ENCODE measurements at regions not wholly inside any gene's neighbourhood (a gene's known extent, or its start where the extent isn't known, plus 50 kb on each side); places are given as distances from the start of the nearest gene placed in this dataset.

DNA sequence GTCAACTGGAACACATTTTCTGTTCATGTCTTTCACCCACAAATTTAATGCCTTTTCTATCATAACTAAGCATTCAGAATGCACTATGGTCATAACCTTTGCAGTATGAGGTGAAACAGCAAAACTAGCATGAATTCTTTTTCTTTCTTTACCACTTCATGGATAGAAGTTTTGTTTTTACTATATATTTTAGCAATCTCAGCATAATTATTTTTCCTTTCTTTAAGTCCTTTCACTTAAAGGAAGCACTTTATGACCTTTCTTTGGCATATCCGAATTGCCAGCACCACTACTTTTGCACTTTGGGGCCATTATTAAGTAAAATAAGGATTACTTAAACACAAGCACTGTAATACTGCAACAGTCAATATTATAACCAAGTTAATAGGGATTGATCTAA lies 115.1 kb upstream of the DKK2 start:
- DNase-seq: no peak

DNA sequence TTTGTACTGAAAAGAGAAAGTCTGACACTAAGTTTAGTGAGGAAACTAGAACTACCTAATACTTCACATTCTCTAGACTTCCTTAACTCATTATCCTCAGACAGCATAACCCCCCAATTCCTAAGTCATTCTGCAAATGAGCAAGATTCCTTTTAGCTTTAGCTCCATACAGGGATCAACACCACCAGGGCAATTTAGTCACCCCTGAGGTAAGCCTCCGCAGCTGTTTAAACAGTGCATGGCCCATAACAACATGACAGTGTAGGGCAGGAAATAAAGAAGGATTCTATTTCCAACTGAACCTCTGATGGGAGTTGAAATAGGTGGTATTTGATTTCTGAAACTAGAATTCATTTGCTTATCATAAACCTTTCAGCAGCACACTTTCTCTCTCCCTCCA lies 112.8 kb upstream of the DKK2 start:
- no peak for DNase-seq

DNA sequence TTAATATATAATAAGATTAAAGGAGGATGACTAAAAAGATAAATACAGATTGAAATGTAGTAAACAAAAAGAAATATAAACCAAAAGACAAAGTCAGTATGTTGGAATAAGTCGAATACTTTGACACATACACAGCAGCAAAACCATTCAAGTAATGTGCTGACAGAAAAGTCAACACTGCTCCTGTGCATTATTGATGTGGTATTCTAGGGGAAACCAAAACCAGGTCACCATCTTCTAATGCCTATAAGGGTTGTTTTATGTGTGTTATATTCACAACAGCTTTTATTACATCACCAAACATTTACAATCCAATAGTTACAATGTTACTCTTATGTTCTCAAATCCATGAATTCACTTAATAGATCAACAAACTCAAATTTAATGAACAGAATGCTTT lies 111.8 kb upstream of the DKK2 start:
- DNase-seq: no peak

DNA sequence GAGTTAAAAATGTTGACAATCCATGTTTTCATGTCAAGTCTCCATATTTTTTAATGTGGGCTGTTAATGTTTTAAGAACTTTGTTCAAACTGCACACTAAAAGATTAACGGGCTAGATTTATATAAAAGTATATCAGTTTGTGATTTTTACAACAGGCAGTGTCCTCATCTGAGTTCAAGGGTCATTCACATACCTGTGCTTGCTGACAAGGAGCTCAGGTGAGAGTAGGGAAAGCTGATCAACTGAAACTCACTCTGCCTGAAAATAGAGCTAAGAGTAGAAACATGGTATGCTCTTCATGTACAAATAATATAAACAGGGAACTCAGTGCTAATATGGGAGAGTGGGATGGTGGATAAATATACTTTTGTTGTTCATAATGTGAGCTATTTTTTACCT lies 102.3 kb upstream of the DKK2 start:
- no peak for DNase-seq

DNA sequence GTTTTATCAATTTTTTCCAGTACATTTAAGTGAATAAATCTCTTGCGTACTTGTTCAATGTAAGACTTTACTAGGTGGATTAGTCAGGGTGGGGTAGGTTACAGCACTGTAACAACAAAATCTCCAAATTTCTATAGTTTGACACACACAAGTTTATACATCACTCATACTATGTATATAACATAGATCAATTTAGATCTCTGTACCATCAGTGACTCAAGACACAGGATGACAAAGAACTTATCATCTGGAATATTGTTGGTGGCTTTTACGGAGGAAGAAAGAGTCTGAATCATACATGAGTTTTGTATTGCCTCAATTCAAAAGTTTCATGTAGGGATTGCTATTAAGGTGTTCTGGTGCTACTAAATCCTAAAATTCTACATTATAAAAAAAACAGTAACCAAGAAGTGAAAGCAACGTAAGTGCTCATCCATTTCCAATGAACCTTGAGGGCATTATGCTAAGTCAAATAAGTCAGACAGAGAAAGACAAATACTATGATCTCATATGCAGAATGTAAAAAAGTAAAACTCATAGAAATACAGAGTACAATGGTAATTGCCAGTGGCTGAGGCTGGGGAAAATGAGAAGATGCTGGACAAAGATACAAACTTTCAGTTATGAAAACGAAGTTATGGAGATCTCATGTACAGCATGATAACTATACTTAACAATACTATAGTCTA lies 98.0 kb upstream of the DKK2 start:
- DNase-seq: no peak

DNA sequence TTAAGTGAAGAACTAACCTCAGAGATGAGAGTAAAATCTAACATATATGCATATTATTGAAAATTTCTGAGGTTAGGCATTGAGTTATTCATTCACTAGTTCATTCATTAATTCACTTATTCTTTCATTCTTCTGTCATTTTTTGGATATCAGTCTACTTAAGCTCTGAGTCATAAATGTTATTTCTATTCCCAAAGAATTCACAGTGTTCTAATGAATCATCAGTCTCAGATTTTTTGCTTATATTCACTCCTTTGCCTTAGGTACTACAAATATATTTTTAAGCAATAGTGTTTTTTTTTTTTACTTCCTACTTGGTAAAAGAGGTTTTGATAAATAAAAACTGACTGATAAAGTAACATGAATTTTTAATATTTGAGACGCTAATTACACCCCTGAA lies 95.2 kb upstream of the DKK2 start:
- DNase-seq: no peak

DNA sequence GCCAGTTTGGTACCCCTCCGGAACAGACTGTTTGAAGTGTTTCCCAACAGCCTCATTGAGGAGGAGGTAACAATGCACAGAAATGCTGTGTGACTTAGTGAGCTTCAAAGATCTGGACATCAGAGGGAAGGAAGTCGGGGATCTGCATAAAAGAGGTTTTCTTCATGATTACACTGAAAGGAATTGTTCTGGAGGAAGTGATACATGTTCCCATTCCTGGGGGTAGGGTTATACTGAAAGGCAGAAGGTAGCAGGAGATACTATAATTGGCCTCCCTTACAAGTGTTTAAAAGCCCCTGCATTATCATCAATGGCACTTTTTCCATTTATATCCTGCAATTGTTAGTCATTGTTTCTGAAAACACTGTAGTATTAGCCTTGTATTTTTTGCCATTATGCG lies 94.0 kb upstream of the DKK2 start:
- DNase-seq: no peak

DNA sequence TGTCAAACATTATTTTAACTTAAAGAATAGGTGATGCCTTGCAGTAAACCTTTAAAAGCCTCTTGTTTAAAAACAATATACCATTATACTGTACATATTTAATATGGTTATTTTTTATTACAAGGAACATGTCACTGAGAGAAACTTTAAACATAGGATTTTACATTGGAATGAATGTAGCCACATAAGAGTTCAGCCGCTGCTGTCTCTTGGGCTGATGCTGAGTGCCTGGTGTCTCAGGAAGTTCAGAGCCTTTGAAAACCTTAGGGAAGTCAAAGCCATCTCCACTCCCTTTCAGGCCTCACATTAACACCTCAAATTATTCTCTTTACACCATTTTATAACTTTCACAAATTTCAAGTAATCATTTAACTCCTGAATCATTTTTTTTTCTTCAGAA lies 93.5 kb upstream of the DKK2 start:
- DNase-seq: no peak

DNA sequence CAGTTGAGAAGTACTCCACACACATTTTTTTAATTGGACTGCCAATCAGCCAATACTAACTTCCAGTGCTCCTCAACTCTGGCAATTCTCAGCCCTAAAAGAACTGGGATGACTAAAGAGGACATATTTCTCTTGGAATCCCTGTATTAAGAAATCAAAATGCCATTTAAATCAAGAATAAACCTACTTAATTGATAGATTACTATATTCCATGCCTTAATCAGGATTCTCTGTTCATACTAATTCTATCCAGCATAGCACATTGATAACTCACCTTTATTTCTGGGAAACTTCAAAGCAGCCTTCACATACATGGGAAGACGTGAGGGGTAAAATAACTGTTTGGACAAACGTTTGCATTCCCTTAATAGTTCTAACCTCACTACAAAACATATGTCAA lies 93.0 kb upstream of the DKK2 start:
- DNase-seq: no peak

DNA sequence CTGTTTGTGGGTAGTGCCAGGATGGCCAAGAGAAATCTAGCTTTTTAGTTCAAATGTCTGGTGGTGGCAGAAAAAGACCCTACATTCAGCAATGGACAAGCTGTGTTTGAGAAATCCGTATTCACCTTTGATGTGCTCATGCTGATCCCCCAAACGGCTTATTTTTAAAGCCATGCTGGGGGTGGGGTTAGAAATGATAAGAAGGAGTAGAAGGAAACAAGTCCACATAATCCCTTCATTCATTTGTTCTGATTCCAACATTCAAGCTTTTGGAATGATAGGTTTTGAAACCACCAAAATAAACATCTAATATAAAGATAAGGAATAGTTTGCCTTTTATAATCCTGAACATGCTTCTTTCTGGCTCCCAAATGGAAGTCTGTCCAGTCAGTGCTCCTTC lies 92.0 kb upstream of the DKK2 start:
- no peak for DNase-seq

DNA sequence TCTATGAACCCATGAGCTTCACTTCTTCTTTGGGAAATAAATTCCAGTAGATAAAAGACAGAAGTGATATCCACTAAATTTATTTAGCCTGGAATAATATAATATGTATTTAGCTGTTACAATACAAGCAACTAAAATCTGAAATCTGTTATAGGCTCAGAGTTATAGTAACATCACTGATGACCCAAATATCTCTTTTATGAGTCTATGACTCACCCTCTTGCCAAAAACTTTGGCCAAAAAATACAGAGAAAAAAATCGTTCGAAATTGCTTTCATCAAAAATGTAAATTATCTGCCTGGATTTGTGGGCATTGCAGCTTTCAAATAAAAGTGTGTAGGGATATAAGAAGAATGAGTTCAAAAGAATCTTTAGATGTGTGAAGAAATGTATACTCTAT lies 89.4 kb upstream of the DKK2 start:
- DNase-seq: no peak

DNA sequence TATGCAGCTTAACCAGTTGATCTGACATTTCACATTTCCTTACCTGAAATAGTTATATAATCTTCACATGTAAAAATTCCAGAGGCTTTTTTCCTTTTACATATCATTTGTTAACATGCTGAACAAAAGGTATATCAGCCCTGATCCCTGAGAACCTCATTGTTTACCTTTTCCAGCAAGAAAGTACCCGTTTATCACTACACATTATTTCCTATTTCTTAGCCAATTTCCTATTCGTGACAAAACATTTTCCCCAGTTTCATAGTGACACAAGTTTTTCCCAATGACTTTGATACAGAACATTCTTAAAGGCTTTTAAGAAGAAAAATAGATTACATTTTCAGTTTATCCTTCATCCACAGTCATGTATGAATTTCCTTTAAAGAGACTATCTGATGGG lies 86.6 kb upstream of the DKK2 start:
- DNase-seq: no peak

DNA sequence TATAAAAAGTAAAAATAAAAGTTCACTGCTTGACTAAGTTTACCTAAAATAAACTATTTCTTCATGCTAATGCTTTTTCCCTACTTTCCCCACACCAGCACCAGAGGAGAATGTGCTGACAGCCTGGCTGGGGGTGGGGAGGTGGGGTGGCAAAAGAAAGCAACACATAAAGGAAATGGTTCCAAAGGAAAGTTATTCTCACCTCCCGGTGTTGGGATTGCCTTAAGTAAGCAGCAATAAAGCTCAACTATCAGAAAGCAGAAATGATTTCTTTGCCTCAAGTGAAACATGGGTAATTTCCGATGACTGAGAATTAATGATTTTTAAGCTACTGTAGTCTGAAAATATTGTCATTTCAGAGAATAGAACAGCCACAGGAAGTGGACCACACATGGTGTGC lies 84.5 kb upstream of the DKK2 start:
- DNase-seq: no peak

DNA sequence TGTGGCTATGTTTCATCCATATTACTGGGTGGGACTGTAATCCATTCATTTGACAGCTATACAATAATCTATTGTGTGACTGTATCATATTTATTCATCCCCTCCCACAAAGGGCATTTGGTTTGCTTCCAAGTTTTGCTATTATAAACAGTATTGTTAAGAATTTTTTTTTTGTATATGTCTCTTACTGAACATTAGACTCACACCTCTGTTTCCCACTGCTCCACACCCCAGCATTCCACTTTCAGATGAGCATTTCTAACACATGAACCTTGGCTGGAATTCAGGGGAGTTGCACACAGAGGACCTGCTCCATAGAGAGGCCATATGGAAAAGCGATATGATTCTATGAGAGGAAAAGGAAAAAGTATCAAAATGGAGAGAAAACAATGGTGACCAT lies 81.6 kb upstream of the DKK2 start:
- DNase-seq: no peak

DNA sequence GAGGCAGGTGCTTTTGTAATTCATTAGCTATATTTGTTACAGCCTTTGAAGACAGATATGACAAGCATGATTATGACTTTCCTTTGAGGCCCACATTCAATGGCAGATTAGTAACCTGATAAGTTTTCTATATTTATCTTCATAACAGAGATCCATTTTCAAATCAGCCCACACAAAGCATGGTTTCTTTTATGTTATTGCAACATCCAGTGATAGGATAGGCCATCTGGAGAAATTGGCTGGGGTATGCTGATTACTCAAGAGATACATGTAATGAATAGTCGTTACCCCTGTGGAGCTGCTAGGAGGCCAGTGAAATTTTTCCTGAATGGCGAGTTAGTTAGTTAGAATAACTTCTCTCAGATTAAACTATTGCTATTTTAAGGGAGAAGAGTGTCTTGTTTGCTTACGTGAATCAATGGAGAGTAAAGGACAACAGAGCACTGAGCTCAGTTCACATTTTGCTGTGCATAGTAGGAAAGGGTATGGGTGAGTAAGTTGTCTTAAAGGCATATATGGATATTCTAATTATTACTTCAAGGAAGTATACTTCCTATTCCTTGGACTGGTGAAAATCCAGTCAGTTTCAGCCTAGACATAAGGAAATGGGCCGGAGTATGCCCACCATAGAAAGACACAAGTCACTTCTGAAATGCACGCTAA lies 79.2 kb upstream of the DKK2 start:
- no peak for DNase-seq

DNA sequence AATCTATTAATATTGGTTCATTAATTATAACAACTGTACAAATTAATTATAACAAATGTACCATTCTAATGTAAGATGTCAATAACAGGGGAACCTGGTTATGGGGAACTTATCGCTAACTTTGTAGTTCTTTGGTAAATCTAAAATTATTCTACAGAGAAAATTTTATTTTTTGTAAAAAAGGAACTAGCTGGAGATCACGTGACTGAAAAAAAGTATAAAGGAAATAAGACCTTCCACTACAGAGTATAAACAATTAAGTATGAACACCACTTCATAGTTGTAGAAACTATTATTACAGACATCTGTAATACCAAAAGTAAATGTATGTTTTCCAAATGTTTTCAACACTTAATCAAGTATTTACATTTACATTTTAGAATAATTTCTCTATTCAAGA lies 77.9 kb upstream of the DKK2 start:
- no peak for DNase-seq

DNA sequence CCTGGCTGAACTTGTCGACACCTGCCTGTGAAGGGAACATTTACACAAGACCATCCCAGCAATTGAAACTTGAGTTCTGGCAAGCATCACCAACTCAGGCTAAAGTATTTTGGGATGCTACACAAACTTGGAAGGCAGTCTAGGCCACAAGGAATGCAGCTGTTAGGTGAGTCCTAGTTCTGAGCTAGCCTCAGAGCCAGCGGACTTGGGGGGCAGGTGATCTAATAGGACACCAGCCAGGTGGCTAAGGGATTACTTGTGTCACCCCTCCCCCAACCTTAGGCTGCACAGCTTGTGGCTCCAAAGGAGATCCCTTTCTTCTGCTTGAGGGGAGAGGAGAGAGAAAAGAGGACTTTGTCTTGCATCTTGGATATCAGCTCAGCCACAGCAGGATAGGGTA lies 62.3 kb upstream of the DKK2 start:
- no peak for DNase-seq

DNA sequence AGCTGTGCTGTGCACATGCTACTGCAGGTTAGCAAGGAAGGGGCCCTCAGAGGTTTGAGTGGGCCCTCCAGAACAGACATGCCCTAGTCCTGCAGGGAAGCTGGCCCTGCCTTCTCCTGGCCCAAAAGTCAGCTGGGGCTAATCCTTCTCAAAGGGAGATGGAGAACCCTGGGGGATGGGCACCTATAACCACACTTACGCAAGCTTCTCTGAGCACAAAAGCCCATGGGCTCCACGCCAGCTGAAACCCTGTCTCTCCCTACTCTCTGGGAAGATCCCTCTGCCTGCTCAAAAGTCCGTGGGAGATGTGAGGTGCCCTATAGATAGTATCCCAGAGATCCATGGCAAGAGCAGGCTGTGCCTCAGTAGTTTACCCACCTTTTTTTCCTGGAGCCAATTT lies 58.9 kb upstream of the DKK2 start:
- DNase-seq: no peak

DNA sequence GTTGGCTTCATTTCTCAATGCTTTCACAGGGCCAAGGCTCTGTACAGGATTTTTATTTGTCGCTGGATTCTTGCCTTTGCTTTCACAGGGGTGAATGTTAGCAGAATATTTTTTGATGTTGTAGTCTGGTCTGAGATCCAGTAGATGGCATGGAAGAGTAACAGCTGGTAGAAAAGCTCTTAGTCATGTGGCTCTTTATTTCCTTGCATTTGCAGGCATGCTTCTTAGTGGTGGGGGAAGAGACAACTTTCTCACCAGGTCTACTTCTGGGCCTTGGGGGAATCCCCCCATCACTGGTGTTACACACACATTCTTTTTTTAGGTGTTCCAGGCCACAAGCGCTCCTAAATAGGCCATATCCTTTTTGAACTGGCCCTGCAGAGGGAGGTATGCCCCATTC lies 58.2 kb upstream of the DKK2 start:
- DNase-seq: peak; percentile 51

Measured in MV-4-11 (cell line).